Anterior cingulate cortex (tissue), 58 donors: ENCODE measurements at regions not wholly inside any gene's neighbourhood (a gene's known extent, or its start where the extent isn't known, plus 50 kb on each side); places are given as distances from the start of the nearest gene placed in this dataset.

Experiments used
- DNase-seq, 58 donors: peaks; one replicate each; lab custom pipeline; 2025; lab: John Stamatoyannopoulos, UW

DNA sequence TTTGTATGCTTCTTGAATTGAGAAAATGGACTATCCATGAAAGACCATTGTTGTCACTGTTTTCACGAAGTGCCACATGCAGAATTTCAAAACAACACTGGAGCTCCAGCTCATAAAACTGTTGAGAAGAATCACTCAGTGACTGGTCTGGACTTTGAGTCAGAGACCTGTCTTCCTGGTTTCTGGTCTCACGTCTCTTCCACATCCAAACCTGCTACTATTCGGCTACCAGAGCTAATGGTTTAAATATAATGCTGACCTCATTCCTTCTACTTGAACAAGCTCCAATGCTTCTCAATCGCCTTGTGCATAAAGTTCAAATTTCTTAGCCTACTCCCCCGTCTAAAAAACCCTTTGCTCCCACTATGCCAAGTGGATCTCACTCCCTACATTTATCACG, 227.9 kb upstream of the NR2F2 start:
- DNase-seq = no peak

DNA sequence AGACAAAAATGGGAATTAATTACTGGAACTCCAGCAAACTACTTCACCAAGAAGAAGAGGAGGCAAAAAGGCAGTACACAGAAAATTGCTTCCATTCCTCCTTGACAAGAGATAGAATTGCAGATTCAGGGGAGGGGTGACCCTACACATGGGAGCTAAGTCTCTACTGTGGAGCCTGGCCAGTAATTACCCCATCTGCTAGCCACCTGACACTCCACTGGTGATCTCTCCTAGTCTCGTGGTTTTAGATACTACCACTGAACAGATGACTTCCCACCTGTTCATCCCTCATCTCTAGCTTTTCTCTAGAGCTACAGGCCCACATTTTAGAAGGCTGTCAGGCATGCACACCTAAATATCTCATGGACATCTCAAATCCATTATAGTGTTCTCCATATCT, 224.3 kb upstream of the NR2F2 start:
- DNase-seq = no peak

DNA sequence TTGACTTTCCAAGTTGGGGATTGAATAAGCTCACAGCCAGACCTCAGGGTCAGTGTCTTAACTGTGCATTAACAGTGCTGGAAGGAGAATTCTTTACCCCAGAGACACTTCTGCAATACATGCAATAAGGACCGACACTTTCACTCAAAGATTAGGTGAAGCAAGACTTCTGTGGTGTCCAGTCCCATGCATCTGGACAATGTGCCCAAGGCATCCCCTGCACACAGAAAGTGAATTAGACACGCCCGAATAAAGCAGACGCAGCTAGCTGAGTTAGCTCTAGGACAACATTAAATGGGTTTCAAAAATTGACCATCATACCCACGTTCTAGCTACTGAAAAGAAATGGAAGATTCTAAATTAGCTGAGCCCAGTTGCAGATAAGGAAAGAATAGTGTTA, 223.9 kb upstream of the NR2F2 start:
- no peak for DNase-seq

- DNase-seq = no peak
Observed at GRCh38 chr15:96107916-96108315, 222.6 kb upstream of the NR2F2 start.

DNA sequence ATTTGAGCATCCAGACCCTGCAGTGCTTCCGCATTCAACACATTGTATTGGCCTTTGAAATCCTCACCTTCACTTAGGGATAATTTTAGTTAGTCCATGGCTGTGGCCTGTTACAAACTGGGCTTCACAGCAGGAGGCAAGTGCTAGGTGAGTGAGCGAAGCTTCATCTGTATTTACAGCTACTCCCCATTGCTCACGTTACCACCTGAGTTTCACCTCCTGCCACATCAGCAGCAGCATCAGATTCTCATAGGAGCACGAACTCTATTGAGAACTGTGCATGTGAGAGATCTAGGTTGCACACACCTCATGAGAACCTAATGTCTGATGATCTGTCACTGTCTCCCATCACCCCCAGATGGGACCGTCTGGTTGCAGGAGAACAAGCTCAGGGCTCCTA, 222.1 kb upstream of the NR2F2 start:
- DNase-seq = no peak

DNA sequence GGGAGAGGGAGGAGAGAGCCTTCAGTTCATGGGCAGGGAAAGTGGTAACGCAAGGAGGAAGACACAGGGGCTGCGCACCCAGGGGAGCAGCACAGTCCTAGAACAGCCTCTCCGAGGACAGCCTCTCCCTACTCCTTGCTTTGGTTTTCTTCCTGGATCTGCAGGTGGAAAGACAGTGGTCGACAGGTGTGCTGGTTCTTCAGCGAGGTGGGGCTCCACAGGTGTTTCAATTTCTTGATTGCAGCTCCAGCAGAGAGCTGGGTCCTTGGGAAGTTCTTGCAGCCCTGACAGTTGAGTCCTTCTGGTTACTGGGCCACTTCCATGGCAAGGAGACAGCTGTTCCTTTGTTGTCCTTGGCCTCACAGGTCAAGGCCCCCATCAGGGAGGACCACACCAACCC, 220.7 kb upstream of the NR2F2 start:
- no peak for DNase-seq

GRCh38 chr15:96112018-96112417, 218.5 kb upstream of the NR2F2 start:
- DNase-seq = no peak

DNA sequence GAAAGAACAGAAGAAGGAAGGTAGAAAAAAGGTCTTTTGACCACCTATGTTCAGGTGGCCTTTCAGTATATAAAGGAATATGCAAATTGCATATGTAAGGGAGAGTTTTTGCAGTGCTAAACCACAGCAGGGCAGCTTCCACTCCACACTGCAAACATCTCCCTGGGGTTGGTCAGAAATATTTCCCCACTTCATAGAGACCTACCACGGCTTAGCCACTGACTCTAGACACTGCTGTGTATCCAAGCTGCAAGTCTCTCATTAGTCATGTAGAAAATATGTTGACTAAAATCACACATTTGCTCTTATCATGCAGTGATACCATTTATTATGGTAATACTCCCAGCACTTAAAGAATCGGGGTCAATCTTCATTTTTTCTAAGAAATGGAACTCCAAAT, 214.9 kb upstream of the NR2F2 start:
- no peak for DNase-seq

DNA sequence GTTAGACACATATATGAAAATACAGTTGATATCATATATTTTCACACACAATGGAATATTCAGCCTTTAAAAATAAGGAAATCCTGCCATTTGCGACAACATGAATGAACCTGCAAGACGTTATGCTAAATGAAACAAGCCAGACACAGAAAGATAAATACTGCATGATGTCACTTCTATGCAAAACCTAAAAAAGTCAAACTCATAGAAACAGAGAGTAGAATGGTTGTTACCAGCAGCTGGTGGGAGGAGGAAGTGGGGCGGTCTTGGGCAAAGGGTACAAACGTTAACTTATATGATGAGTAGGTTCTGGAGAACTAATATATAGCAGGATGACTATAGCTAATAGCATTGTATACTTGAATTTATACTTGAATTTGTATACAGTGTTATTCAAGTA, 213.2 kb upstream of the NR2F2 start:
- no peak for DNase-seq

- no peak for DNase-seq
Observed at GRCh38 chr15:96119734-96120133, 210.8 kb upstream of the NR2F2 start.

DNA sequence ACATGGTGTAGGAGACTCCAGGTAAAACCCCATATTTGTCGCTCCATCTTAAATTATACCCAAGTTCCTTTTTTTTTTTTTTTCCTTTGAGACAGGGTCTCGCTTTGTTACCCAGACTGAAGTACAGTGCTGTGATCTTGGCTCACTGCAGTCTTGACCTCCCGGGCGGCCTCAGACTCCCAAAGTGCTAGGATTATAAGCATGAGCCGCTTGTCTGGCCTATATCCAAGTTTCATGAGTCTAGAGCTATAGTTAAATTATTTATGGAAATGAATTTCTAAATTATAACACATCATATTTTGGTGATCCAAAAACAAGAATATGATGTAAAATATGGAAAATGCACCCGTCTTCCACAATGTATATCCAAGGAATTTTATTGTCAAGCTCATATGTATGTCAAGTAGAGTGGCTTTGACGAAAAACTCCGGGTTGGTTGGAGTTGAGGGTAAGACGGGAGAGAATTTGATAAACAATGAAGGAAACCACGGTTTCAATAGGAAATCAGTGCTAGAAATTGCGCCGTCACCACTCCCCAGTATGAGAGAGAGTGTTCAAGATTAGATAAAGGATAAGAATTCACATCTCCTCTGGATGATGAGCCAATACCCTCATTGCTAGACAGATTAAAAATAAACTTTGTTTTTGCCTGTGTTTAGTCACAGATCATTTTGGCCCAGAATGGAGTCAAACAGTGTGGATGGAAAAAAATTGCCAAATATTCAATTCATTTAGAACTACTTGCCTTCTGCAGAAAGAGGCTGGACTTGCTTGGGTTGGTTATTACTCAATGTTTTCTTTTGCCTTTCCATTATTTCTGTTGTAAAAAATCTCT, 209.2 kb upstream of the NR2F2 start:
- no peak for DNase-seq

- DNase-seq = peak in 3 of 58 donors; percentile 0 to 10 (median 1)
Observed at GRCh38 chr15:96122077-96123027, 208.1 kb upstream of the NR2F2 start.

- no peak for DNase-seq
Observed at GRCh38 chr15:96123028-96123400, 207.5 kb upstream of the NR2F2 start.

DNA sequence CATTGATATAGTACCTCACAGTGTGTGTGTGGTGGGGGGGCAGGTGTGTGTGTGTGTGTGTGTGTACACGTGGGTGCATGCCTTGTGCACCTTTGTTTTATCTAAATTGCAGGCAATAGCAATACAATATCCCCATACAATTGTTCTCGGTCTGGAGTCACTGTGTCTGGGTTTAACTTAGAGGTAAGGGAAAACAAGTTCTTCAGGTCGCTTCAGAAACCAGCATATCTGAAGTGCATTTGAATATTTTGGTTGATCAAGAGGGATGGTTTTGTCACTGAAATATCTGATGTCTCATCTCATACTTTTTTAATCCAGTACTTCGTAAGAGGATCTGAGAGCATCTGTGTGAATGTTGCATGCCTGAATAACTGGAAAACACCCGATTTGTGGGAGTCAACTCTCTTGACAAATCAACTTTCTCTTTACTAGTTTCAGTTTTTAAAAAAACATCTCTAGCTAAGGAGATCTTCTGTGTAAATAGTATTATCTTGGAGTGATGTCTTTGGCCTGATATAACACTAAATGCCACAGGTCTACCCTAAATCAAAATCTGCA, 206.8 kb upstream of the NR2F2 start:
- DNase-seq = no peak

DNA sequence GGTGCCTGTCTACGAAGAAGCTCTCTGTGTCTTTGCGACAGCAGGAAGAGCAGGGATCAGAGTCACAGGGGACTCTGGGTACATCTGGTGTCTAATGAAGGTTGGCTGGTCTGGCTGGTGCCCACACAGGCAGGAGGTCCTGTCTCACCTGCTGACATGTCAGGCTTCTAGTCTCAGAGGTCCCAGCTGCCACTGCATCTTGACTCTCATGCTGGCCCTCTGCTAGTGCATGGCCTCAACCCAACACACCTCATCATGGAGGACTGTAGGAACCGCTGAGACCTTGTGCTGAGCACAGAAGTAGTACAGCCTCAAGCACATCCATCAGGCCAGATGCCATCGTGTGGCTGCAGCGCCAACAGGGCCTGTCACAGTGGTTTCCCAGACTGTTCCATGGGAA, 206.1 kb upstream of the NR2F2 start:
- DNase-seq = no peak

GRCh38 chr15:96125721-96126415, 204.6 kb upstream of the NR2F2 start:
- no peak for DNase-seq

GRCh38 chr15:96126859-96127258, 203.6 kb upstream of the NR2F2 start:
- no peak for DNase-seq

- DNase-seq = no peak
Observed at GRCh38 chr15:96130734-96131133, 199.8 kb upstream of the NR2F2 start.

GRCh38 chr15:96132126-96132525, 198.4 kb upstream of the NR2F2 start:
- no peak for DNase-seq

- DNase-seq = no peak
Observed at GRCh38 chr15:96135166-96136093, 195.1 kb upstream of the NR2F2 start.
